Endodermal cell (in vitro differentiated cells): ENCODE measurements at regions not wholly inside any gene's neighbourhood (a gene's known extent, or its start where the extent isn't known, plus 50 kb on each side); places are given as distances from the start of the nearest gene placed in this dataset.

Source experiments
- DNase-seq: peaks from one replicate; pipeline ENCODE4 v3.0.0-alpha.2; 2017
- H3K27ac ChIP-seq: 2 replicates; pipeline ENCODE4 v1.5.1; 2013; ENCODE audit warnings: mild to moderate bottlenecking, low read depth, low read length, moderate library complexity
- H3K27me3 ChIP-seq: 2 replicates; pipeline ENCODE4 v1.6.1; 2013; ENCODE audit warnings: mild to moderate bottlenecking, low read length, moderate library complexity; ENCODE audit not compliant: insufficient read depth, control insufficient read depth, poor library complexity, severe bottlenecking
- H3K36me3 ChIP-seq: 2 replicates; pipeline ENCODE4 v1.7.0; 2013; ENCODE audit warnings: mild to moderate bottlenecking, low read length, moderate library complexity; ENCODE audit not compliant: control insufficient read depth, insufficient read depth
- H3K4me1 ChIP-seq: one replicate; pipeline ENCODE4 v1.7.0; 2013; ENCODE audit warnings: low read length; ENCODE audit not compliant: control insufficient read depth, insufficient read depth
- H3K4me3 ChIP-seq: 2 replicates; pipeline ENCODE4 v1.5.1; 2013; ENCODE audit warnings: mild to moderate bottlenecking, low read length, moderate library complexity
- H3K9ac ChIP-seq: 2 replicates; pipeline ENCODE4 v1.6.1; 2013; ENCODE audit warnings: mild to moderate bottlenecking, low read length, moderate library complexity; ENCODE audit not compliant: poor library complexity, severe bottlenecking; ENCODE audit errors: extremely low read depth
- H3K9me3 ChIP-seq: 2 replicates; pipeline ENCODE4 v1.6.1; 2013; ENCODE audit warnings: mild to moderate bottlenecking, low read length, moderate library complexity; ENCODE audit not compliant: control insufficient read depth
- H3K27ac Mint-ChIP-seq: 2 replicates; pipeline ENCODE4 v1.8.0; 2020; ENCODE audit warnings: mixed read lengths
- H3K27me3 Mint-ChIP-seq: 2 replicates; pipeline ENCODE4 v1.8.0; 2021; ENCODE audit warnings: mild to moderate bottlenecking, mixed read lengths; ENCODE audit not compliant: insufficient read depth
- H3K36me3 Mint-ChIP-seq: 2 replicates; pipeline ENCODE4 v1.8.0; 2020; ENCODE audit warnings: low read depth, mixed read lengths
- H3K4me1 Mint-ChIP-seq: 2 replicates; pipeline ENCODE4 v1.8.0; 2020; ENCODE audit warnings: mixed read lengths
- H3K4me3 Mint-ChIP-seq: 2 replicates; pipeline ENCODE4 v1.8.0; 2020; ENCODE audit warnings: mild to moderate bottlenecking, moderate library complexity, mixed read lengths
- H3K9me3 Mint-ChIP-seq: 2 replicates; pipeline ENCODE4 v1.8.0; 2020; ENCODE audit warnings: mild to moderate bottlenecking, mixed read lengths
- CTCF ChIP-seq: fragments of 200-600 bp; sonication (generic); conservative IDR thresholded peaks from 2 replicates; pipeline ENCODE4 v1.5.0; 2021; ENCODE audit warnings: antibody characterized with exemption, mild to moderate bottlenecking
- WGBS, 2 experiments: methylation state at CpG; one replicate each; pipeline versions ENCODE4 v1.1.5 to v1.1.7; 2013; ENCODE audit warnings: missing lambda C conversion rate in 2 of 2, mixed read lengths in 1 of 2; ENCODE audit not compliant: insufficient coverage in 1 of 2, insufficient read length in 1 of 2; 5-methylcytosine and 5-hydroxymethylcytosine counted together

DNA sequence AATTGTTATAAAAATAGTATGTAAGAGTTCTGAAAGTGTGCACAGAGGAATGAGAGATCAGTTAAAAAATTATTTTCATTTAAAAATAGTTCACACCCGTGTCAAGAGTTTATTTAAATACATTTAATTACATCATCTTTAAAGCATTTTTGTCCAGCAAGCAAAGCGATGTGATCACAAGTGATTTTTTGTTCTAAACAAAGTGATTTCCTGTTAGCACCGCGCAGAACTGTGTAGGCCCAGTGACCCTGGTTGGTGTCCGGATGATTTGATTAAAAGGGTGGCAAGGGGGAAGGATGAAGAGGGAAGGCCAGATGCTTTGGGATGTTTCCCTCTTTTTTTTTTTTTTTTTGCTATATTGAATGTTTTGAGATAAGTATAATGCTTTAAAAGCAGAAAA, 227.8 kb upstream of the PITRM1 start:
- DNase-seq, result no peak
- WGBS, 2 experiments, result 89 to 93% methylated on average over 3 to 5 of the region's 5 CpGs
- Mint-ChIP-seq H3K27me3 (no peaks in the 10 kb centered on the region), H3K27ac (no peak overlapping the region), H3K4me1 (peaks cover 18% of the 10 kb centered on the region), H3K4me3 (no peak overlapping the region), H3K36me3 (no peaks in the 10 kb centered on the region), H3K9me3 (no peaks in the 10 kb centered on the region)
- Histone ChIP-seq H3K9me3 (no peaks in the 10 kb centered on the region), H3K27me3 (no peaks in the 10 kb centered on the region), H3K36me3 (no peaks in the 10 kb centered on the region), H3K27ac (no peak overlapping the region), H3K4me1 (no peaks in the 10 kb centered on the region), H3K4me3 (no peak overlapping the region), H3K9ac (no peak overlapping the region)
- no peak for TF ChIP-seq CTCF

DNA sequence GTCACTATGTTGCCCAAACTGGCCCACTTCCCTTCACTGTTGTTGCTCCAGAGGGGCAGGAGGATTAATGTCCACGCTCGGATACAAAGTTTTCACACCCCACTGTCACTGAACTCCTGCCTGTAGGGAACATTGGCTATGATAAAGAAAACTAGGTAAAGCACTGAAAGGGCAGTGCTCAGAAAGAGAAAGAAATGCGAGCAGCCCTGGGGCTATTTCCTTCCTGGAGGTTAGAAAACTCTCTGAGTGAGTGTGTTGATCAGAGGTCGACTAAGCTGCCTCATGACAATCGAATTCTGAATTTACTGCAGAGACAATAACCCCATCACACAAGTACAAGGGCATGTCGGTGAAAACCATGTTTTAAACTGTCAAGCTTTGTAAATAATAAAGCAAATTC, 227.2 kb upstream of the PITRM1 start:
- no peak for DNase-seq
- Histone ChIP-seq H3K9ac (no peak overlapping the region), H3K4me3 (no peak overlapping the region), H3K9me3 (peaks cover 3% of the 10 kb centered on the region), H3K36me3 (no peaks in the 10 kb centered on the region), H3K4me1 (no peaks in the 10 kb centered on the region), H3K27ac (no peak overlapping the region), H3K27me3 (no peaks in the 10 kb centered on the region)
- Mint-ChIP-seq H3K9me3 (peaks cover under 1% of the 10 kb centered on the region), H3K4me3 (no peak overlapping the region), H3K36me3 (no peaks in the 10 kb centered on the region), H3K4me1 (peaks cover 16% of the 10 kb centered on the region), H3K27me3 (no peaks in the 10 kb centered on the region), H3K27ac (no peak overlapping the region)
- no peak for TF ChIP-seq CTCF
- 79 to 87% methylated on average over 3 to 6 of the region's 6 CpGs for WGBS, 2 experiments

DNA sequence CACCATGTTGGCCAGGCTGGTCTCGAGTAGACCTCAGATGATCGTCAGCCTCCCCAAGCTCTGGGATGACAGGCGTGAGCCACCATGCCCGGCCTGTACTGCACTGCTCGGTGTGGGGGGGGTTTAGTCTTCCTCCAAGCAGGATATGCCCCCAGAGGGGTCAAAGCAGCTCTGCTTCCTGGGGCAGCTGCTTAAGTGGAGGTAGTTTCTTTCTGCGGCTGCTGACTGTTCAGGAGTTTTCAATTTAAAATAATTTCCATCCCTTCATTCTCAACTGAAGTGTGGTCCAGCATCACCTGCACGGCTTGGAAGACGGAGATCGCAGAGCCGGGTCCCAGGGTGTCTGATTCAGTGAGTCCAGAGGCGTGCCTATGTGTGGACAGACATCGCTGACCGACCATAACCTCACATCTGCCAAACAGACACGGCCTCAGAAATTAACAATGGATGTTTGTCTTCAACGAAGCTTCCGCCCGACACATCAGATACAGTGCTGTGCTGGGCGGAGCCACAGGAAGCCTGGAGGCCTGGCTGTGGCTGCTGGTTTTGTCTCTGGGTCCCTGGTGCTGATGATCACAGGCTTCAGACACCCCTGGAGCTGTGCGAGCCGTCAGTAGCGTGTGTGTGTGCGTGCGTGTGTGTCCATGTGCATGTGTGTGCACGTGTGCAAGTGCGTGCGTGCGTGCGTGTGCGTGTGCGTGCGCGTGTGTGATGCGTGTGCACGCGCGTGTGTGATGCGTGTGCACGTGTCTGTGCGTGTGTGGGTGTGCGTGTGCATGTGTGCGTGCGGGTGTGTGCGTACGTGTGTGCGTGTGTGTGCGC, 226.5 kb upstream of the PITRM1 start:
- H3K9ac ChIP-seq, result no peak overlapping the region
- H3K4me3 Mint-ChIP-seq, result no peak overlapping the region
- H3K4me1 Mint-ChIP-seq, result peaks cover 12% of the 10 kb centered on the region

More for the DNA sequence above, 226.5 kb upstream of the PITRM1 start:
- WGBS, 2 experiments, result 90% methylated on average over 38 to 46 of the region's 46 CpGs
- Mint-ChIP-seq H3K36me3 (peaks cover 2% of the 10 kb centered on the region), H3K9me3 (peaks cover 7% of the 10 kb centered on the region), H3K27ac (no peak overlapping the region), H3K27me3 (no peaks in the 10 kb centered on the region)
- H3K9me3 ChIP-seq, result peaks cover 9% of the 10 kb centered on the region
- no peaks in the 10 kb centered on the region for H3K4me1 ChIP-seq
- no peaks in the 10 kb centered on the region for H3K27me3 ChIP-seq
- no peak for TF ChIP-seq CTCF
- no peak overlapping the region for H3K27ac ChIP-seq
- no peak overlapping the region for H3K4me3 ChIP-seq
- DNase-seq, result no peak
- no peaks in the 10 kb centered on the region for H3K36me3 ChIP-seq
